Astrocyte of the cerebellum (primary cell): ENCODE measurements at regions not wholly inside any gene's neighbourhood (a gene's known extent, or its start where the extent isn't known, plus 50 kb on each side); places are given as distances from the start of the nearest gene placed in this dataset.

Experiments
- DNase-seq: peaks from one replicate; pipeline ENCODE4 v3.0.0-alpha.2; 2011; ENCODE audit warnings: low read depth
- H3K4me3 ChIP-seq: 2 replicates; pipeline ENCODE4 v1.5.1; 2011; ENCODE audit warnings: mild to moderate bottlenecking, low read depth, low read length, moderate library complexity
- in situ Hi-C: cut with HindIII; loops from 2 replicates; pipeline ENCODE4 v1.10.0; 2017; ENCODE audit warnings: low sequenced_read_pairs
- TF ChIP-seq, protein P1 (sequence below): IDR thresholded peaks from 2 replicates; pipeline ENCODE4 v1.5.1; 2012; ENCODE audit warnings: low read length, low read depth, moderate library complexity, mild to moderate bottlenecking; ENCODE audit errors: missing control alignments

- no peak for DNase-seq
- no peak overlapping the region for H3K4me3 ChIP-seq
- in situ Hi-C loops, result no loop called here
- TF ChIP-seq, protein P1, sequence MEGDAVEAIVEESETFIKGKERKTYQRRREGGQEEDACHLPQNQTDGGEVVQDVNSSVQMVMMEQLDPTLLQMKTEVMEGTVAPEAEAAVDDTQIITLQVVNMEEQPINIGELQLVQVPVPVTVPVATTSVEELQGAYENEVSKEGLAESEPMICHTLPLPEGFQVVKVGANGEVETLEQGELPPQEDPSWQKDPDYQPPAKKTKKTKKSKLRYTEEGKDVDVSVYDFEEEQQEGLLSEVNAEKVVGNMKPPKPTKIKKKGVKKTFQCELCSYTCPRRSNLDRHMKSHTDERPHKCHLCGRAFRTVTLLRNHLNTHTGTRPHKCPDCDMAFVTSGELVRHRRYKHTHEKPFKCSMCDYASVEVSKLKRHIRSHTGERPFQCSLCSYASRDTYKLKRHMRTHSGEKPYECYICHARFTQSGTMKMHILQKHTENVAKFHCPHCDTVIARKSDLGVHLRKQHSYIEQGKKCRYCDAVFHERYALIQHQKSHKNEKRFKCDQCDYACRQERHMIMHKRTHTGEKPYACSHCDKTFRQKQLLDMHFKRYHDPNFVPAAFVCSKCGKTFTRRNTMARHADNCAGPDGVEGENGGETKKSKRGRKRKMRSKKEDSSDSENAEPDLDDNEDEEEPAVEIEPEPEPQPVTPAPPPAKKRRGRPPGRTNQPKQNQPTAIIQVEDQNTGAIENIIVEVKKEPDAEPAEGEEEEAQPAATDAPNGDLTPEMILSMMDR, result no peak
These were observed 407.2 kb downstream of the PDHA2 start for GRCh38 chr4:96247096-96247495.

GRCh38 chr4:96248225-96248624 lies 408.3 kb downstream of the PDHA2 start:
- TF ChIP-seq, protein P1, result no peak

DNA sequence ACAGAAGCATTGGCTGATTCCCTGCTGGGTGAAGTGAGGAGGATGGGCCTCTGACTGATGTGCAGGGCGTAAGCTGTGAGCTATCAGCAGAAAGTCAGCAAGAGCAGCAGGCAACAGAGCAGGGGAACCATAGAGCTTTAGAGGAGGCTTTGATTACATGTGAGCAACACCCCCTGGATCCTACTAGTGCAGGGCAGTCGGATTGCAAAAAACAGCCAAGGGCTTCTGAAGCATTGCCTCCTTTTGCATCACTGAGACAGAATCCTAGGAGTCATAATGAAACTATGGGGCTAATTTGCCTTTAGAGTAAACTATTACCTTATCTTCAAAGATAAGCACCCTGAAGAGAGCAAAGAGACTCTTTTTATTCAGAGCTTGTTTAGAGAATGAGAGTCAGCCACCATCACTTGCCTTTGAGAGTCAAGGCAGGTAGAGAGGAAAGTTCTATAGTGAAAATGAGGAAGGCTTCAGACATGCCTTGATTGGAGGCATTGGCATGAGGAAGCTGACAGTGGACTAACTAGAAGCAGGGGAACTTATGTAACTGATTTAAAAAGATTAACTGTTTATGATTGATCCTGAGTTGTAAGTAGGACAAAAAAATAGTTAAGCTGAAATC lies 420.3 kb downstream of the PDHA2 start:
- TF ChIP-seq, protein P1, result no peak
- no peak for DNase-seq
- in situ Hi-C loops, result no loop called here
- no peak overlapping the region for H3K4me3 ChIP-seq

More at GRCh38 chr4:96248225-96248624, 408.3 kb downstream of the PDHA2 start:
- in situ Hi-C loops, result no loop called here
- no peak overlapping the region for H3K4me3 ChIP-seq
- no peak for DNase-seq

DNA sequence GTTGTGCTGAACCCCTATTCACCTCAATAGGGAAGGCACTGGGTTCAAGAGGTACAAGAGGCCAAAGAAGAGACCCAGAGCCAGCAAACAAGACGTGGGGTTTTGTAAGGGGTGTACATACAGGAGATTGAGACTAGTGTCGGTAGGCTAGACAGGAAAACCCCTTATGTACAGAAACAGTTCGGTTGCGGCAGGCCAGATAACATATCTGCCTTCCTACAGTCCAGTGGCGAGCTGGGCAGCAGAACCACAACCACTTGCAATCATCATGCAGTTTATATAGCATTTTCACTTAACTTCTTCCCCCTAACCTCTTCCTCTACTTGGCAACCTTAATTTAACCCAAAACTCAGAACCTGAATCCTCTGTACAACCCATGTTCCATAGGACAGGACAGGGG lies 422.2 kb downstream of the PDHA2 start:
- H3K4me3 ChIP-seq, result no peak overlapping the region
- in situ Hi-C loops, result no loop called here
- TF ChIP-seq, protein P1, result no peak
- no peak for DNase-seq

GRCh38 chr4:96263291-96263690 lies 423.4 kb downstream of the PDHA2 start:
- TF ChIP-seq, protein P1, result no peak
- no peak for DNase-seq
- in situ Hi-C loops, result no loop called here
- H3K4me3 ChIP-seq, result no peak overlapping the region

DNA sequence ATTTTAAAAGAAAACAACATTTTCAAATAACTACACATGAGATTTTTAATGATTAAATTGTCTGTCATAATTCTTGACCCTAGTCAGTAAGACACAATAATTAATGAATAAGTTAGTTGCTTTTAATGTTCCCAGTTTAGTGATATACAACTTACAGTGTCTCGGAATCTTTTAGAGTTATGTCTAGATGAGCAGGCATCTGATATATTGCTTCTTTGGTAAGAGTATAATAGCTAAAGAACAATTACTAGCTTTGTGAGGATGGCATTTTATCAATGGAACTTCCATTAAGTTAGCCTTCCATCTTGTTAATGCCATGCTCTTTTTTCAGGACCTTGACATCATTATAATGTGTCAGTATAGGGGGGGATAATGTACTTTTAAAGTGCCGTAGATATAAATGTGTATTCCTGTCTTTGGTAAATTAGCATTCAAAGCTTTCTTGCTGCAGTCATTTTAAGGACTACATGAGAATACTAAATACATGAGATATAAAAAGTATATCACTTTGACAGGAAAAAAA lies 425.1 kb downstream of the PDHA2 start:
- in situ Hi-C loops, result no loop called here
- H3K4me3 ChIP-seq, result no peak overlapping the region
- no peak for DNase-seq
- TF ChIP-seq, protein P1, result no peak
